GM10266 (cell line): ENCODE measurements at regions not wholly inside any gene's neighbourhood (a gene's known extent, or its start where the extent isn't known, plus 50 kb on each side); places are given as distances from the start of the nearest gene placed in this dataset.

ENCODE experiments used
- DNase-seq: peaks from one replicate; pipeline ENCODE4 v3.0.0; 2012; ENCODE audit errors: extremely low spot score
- TF ChIP-seq, protein P1 (sequence below): IDR thresholded peaks from 2 replicates; pipeline ENCODE4 v1.5.1; 2012; ENCODE audit warnings: mild to moderate bottlenecking, low read depth; ENCODE audit not compliant: control insufficient read depth, insufficient read depth; ENCODE audit errors: missing control alignments

DNA sequence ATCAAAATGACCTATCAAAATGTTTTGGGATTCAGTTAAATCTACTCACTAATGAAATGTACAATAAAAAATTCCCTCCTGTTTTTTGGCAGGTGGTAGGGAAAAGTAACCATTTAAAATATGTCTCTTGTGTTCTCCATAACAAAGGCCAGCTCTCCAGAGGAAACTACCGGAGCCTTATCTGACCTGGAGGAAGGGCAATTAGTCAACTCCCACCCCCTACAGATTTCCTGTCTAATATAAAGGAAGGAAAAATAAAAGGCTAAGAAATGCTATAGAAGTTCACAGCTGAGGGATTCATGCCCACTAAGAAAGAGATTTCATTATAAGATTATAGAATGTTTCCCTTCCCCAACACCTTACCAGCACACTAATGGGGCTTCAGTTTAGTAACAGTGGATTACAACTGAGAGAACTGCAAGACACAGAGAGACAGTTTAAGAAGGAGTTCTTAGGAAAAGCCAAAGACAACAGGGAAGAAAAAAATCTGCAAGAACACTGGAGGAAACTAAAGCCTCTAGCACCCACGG lies 376.5 kb upstream of the KCNMB2 start:
- no peak for DNase-seq
- TF ChIP-seq, protein P1, sequence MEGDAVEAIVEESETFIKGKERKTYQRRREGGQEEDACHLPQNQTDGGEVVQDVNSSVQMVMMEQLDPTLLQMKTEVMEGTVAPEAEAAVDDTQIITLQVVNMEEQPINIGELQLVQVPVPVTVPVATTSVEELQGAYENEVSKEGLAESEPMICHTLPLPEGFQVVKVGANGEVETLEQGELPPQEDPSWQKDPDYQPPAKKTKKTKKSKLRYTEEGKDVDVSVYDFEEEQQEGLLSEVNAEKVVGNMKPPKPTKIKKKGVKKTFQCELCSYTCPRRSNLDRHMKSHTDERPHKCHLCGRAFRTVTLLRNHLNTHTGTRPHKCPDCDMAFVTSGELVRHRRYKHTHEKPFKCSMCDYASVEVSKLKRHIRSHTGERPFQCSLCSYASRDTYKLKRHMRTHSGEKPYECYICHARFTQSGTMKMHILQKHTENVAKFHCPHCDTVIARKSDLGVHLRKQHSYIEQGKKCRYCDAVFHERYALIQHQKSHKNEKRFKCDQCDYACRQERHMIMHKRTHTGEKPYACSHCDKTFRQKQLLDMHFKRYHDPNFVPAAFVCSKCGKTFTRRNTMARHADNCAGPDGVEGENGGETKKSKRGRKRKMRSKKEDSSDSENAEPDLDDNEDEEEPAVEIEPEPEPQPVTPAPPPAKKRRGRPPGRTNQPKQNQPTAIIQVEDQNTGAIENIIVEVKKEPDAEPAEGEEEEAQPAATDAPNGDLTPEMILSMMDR = no peak

DNA sequence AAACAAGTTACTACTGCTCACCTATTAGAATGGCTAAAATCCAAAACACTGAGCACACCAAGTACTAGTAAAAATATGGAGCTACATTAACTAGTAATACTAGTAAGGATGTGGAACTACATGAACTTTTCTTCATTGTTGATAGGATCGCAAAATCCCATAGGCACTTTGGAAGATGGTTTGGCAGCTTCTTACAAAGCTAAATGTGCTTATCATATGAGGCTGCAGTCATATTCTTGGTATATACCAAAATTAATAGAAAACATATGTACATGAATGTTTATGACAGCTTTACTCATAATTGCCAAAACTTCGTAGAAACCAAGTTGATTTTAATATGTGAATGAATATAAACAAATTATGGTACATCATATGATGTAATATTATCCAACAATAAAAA lies 366.8 kb upstream of the KCNMB2 start:
- no peak for DNase-seq
- TF ChIP-seq, protein P1 = no peak

DNA sequence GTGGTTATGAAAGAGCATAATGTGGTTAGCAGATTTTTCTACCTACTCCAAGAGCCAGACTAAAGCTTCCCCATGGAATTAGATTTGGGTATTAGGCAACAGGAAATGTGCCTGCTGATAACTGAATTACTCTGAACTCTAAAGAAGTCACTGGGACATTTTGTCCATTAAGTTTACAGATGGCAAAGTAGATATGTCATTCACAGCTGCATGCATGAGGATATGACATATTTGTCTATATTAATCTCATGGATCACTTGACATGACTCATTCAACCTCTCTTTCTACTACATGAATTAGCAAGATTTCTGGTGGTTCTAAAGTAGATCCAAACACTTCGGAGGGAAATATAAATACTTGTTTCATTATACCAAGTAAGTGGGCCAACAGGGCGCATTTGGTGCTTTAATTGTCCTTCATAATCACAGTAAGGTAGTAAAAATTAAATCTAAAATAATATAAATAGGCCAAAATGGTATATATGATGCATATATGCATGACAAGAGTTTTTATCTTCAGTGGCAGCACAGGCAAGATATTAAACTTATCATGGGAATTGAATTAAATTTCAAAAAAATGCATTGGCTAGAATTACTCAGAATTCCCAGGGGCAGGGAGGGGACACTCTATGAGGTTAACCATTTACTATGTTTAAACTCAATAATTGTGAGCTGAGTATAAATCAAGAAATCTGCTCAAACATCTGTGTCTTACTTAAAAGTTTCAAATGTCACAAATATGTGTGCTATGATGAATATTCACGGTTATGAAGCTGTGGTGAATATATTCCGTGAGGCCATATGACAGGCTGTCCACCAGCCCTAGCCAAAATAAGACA lies 365.3 kb upstream of the KCNMB2 start:
- DNase-seq = no peak
- TF ChIP-seq, protein P1 = no peak

DNA sequence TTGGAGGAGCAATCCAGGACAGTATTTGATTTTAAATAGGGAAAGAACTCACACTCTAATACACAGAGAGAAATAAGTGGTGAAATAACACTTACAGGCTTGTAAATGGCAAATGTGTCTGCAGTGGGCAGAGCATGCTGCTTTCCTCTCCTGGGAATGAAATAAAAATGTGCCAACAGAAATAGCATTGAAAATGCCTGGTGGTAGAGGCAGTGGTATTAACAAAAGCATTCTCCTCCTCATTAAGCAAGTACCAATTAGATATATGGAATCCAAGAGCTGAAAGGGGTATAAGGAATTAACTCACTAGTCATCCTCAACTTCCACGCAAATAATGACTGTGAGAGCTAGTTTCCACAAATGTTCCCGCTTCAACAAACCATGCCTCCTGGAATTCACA lies 364.1 kb upstream of the KCNMB2 start:
- TF ChIP-seq, protein P1 = no peak
- DNase-seq = no peak

DNA sequence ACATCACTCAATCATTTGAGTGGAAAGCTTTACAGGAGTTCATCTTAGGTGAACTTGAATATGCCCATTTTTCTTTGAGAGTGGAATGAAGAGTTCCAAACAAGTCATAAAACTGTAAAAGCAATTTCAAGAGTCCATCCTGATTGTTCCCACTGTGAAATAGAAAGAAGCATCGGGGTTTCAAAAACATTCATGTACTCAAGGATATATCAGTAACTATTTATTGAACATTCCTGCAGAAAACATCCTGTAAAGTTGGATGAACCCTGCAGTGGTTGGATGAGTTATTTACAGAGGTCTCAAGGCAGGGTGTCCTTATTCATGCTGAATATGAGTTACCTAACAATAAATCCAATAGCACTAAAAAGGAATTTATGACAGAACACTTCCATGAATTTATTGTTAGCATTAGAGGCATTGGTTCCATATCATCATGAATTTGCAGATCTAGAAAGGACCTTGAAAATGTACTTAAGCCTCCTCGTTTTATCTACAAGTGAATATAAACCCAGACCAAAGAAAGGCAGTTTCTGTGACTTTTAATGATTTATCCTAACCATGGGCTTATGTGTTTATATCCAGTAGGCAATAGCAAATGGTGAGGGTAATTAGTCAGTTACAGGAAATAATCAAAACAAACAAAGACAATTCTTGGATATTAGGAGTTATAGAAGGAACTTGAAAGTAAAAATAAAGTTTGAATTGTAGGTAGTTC lies 361.9 kb upstream of the KCNMB2 start:
- TF ChIP-seq, protein P1 = no peak
- DNase-seq = no peak

DNA sequence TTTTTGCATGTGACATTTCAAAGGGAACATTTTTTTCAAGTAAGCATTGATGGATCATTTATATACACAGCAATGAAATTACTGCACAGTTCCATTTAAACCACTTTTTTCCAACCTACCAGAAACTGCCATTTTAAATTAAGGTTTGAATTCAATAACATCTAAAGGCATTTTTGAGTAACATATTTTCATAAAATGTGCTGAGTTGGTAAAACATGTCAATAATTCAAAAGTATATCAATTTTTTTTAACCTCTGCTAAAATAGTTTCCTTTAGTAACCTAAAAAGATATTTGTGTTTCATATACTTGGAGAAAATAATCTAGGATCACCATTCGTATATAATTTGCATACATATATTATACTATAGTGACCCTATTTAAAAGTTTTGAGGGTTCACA lies 355.1 kb upstream of the KCNMB2 start:
- TF ChIP-seq, protein P1 = no peak
- no peak for DNase-seq

DNA sequence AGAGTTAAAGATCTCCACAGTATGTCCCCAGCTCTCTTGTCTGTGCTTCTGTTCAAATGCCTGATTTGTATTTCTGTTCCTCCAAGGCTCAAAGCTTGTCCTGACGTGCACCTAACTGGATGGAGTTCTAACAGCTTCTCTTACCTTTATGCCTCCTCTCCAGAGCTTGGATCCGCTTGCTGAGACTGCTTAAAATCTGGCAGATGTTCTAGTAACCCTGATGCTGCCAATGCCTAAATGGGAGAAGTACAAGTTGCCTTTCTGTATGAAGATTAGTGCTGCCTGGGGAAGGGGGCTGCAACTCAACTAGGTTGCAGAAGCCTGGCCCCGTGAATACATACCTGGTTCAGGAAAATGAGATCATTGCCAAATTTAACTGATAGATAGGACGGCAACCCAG lies 354.5 kb upstream of the KCNMB2 start:
- TF ChIP-seq, protein P1 = no peak
- DNase-seq = no peak
